ENCODE measurements at regions not wholly inside any gene's neighbourhood (a gene's known extent, or its start where the extent isn't known, plus 50 kb on each side); places are given as distances from the start of the nearest gene placed in this dataset.

GRCh38 chr14:71472356-71473340 is 459.6 kb upstream of the RGS6 start:
- H3K4me3 ChIP-seq (ENCODE audit: low read depth, low read length): no peak overlapping the region
- TF ChIP-seq CTCF (IDR thresholded peaks at IDR 0.05; ENCODE audit: insufficient read depth, low read depth, low read length): no peak
- peak; percentile 46 for DNase-seq (ENCODE audit: low read depth)
- ChIA-PET CTCF (interaction anchor here (0.8 to 1.3 kb wide), 4 partner anchors 10 to 152 kb away, joined by 3 to 4 read pairs (median 4); no protein-coding TSS in a partner anchor), POLR2A (interaction anchor here (0.6 to 0.7 kb wide), 2 partner anchors 28 to 110 kb away, joined by 4 read pairs; no protein-coding TSS in a partner anchor)
- H3K36me3 ChIP-seq (ENCODE audit: control insufficient read depth, insufficient read depth, low read length): no peaks in the 10 kb centered on the region
- H3K27me3 ChIP-seq (ENCODE audit: control insufficient read depth, insufficient read depth, low read length): no peaks in the 10 kb centered on the region

- ChIA-PET POLR2A (no interaction called here), CTCF (interaction anchor here (0.9 to 1.2 kb wide), 2 partner anchors 11 to 61 kb away, joined by 3 to 4 read pairs; no protein-coding TSS in a partner anchor)
- H3K36me3 ChIP-seq (ENCODE audit: control insufficient read depth, insufficient read depth, low read length): no peaks in the 10 kb centered on the region; the same call in 1 of the 2 replicates
- DNase-seq (ENCODE audit: low read depth): no peak
- H3K4me3 ChIP-seq (ENCODE audit: low read depth, low read length): no peak overlapping the region
- TF ChIP-seq CTCF (IDR thresholded peaks at IDR 0.05; ENCODE audit: insufficient read depth, low read depth, low read length): no peak
- no peaks in the 10 kb centered on the region for H3K27me3 ChIP-seq (ENCODE audit: control insufficient read depth, insufficient read depth, low read length)
Observed at GRCh38 chr14:71473843-71474242, 458.4 kb upstream of the RGS6 start.

- TF ChIP-seq CTCF (IDR thresholded peaks at IDR 0.05; ENCODE audit: insufficient read depth, low read depth, low read length): no peak
- Histone ChIP-seq H3K36me3 (ENCODE audit: control insufficient read depth, insufficient read depth, low read length) (no peaks in the 10 kb centered on the region; the same call in 1 of the 2 replicates), H3K27me3 (ENCODE audit: control insufficient read depth, insufficient read depth, low read length) (no peaks in the 10 kb centered on the region), H3K4me3 (ENCODE audit: low read depth, low read length) (no peak overlapping the region)
- no peak for DNase-seq (ENCODE audit: low read depth)
- ChIA-PET POLR2A (no interaction called here), CTCF (interaction anchor here (0.9 to 1.2 kb wide), 2 partner anchors 10 to 62 kb away, joined by 3 to 4 read pairs; no protein-coding TSS in a partner anchor)
Observed at GRCh38 chr14:71474301-71475265, 457.6 kb upstream of the RGS6 start.

- no peak for DNase-seq (ENCODE audit: low read depth)
- ChIA-PET CTCF (no interaction called here), POLR2A (no interaction called here)
- H3K36me3 ChIP-seq (ENCODE audit: control insufficient read depth, insufficient read depth, low read length): no peaks in the 10 kb centered on the region; the same call in 1 of the 2 replicates
- TF ChIP-seq CTCF (IDR thresholded peaks at IDR 0.05; ENCODE audit: insufficient read depth, low read depth, low read length): no peak
- no peak overlapping the region for H3K4me3 ChIP-seq (ENCODE audit: low read depth, low read length)
- no peaks in the 10 kb centered on the region for H3K27me3 ChIP-seq (ENCODE audit: control insufficient read depth, insufficient read depth, low read length)
Observed at GRCh38 chr14:71475916-71476315, 456.3 kb upstream of the RGS6 start.

All from BJ (cell line).